ENCODE measurements at regions not wholly inside any gene's neighbourhood (a gene's known extent, or its start where the extent isn't known, plus 50 kb on each side); places are given as distances from the start of the nearest gene placed in this dataset.

DNA sequence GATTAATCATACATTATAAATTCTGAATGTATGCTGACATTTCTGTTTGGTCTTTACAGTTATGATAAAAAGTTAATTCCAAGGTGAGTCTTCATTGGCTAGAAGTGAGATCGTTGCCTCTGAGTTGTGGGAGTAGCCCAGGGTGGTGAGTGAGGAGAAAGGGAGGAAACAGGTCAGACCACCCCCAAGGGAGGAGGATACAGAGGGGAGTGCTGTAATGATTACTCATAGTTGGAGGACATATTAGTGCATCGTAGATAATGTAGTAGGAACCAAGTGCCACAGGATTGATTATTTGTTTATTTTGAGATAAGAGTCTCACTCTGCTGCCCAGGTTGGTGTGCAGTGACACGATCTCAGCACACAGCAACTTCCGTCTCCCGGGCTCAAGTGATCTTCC lies 672.2 kb downstream of the INHBA start:
- DNase-seq (ENCODE audit: low read depth, low spot score): no peak
- H3K4me1 ChIP-seq (ENCODE audit: control insufficient read depth, insufficient read depth, low read length): no peaks in the 10 kb centered on the region
- H3K27me3 ChIP-seq (ENCODE audit: control insufficient read depth, insufficient read depth, low read length): no peaks in the 10 kb centered on the region
- no CpG with 5 or more reads among the region's 5 CpGs for WGBS (ENCODE audit: insufficient coverage, insufficient read length)
- H3K4me3 ChIP-seq (ENCODE audit: low read length): no peak overlapping the region
- no peaks in the 10 kb centered on the region for H3K36me3 ChIP-seq (ENCODE audit: control insufficient read depth, insufficient read depth, low read length)
- no peak overlapping the region for H3K27ac ChIP-seq (ENCODE audit: low read length)
- no peaks in the 10 kb centered on the region for H3K9me3 ChIP-seq (ENCODE audit: control insufficient read depth, insufficient read depth, low read length)

GRCh38 chr7:41029072-41029499 lies 673.8 kb downstream of the INHBA start:
- H3K9me3 ChIP-seq (ENCODE audit: control insufficient read depth, insufficient read depth, low read length): no peaks in the 10 kb centered on the region
- no peaks in the 10 kb centered on the region for H3K27me3 ChIP-seq (ENCODE audit: control insufficient read depth, insufficient read depth, low read length)
- WGBS (ENCODE audit: insufficient coverage, insufficient read length): no CpG with 5 or more reads among the region's 5 CpGs
- H3K36me3 ChIP-seq (ENCODE audit: control insufficient read depth, insufficient read depth, low read length): no peaks in the 10 kb centered on the region
- no peak for DNase-seq (ENCODE audit: low read depth, low spot score)
- H3K4me1 ChIP-seq (ENCODE audit: control insufficient read depth, insufficient read depth, low read length): no peaks in the 10 kb centered on the region
- no peak overlapping the region for H3K4me3 ChIP-seq (ENCODE audit: low read length)
- H3K27ac ChIP-seq (ENCODE audit: low read length): no peak overlapping the region

DNA sequence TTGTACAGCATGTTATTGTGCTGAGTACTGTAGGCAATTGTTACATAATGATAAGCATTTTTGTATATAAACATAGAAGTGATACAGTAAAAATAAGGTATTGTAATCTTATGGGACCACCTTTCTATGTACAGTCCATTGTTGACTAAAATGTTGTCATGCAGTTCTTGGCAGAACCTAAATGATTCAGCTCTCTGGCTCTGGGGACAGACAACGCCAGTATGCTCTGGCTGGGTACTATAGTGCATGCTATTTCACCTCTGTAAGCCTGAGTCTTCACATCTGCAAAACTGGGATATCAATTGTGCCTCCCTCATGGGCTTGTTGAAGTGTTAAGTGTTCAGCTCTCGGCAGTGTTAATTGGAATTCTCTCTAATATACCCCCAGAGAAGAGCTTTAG lies 674.3 kb downstream of the INHBA start:
- Histone ChIP-seq H3K36me3 (ENCODE audit: control insufficient read depth, insufficient read depth, low read length) (no peaks in the 10 kb centered on the region), H3K27ac (ENCODE audit: low read length) (no peak overlapping the region), H3K4me1 (ENCODE audit: control insufficient read depth, insufficient read depth, low read length) (no peaks in the 10 kb centered on the region), H3K9me3 (ENCODE audit: control insufficient read depth, insufficient read depth, low read length) (no peaks in the 10 kb centered on the region), H3K27me3 (ENCODE audit: control insufficient read depth, insufficient read depth, low read length) (no peaks in the 10 kb centered on the region), H3K4me3 (ENCODE audit: low read length) (no peak overlapping the region)
- WGBS (ENCODE audit: insufficient coverage, insufficient read length): no CpG with 5 or more reads among the region's 2 CpGs
- no peak for DNase-seq (ENCODE audit: low read depth, low spot score)

GRCh38 chr7:41027428-41028115 lies 675.3 kb downstream of the INHBA start:
- WGBS (ENCODE audit: insufficient coverage, insufficient read length): no CpG with 5 or more reads among the region's 7 CpGs
- DNase-seq (ENCODE audit: low read depth, low spot score): no peak
- Histone ChIP-seq H3K27me3 (ENCODE audit: control insufficient read depth, insufficient read depth, low read length) (no peaks in the 10 kb centered on the region), H3K9me3 (ENCODE audit: control insufficient read depth, insufficient read depth, low read length) (no peaks in the 10 kb centered on the region), H3K27ac (ENCODE audit: low read length) (no peak overlapping the region), H3K36me3 (ENCODE audit: control insufficient read depth, insufficient read depth, low read length) (no peaks in the 10 kb centered on the region), H3K4me3 (ENCODE audit: low read length) (no peak overlapping the region), H3K4me1 (ENCODE audit: control insufficient read depth, insufficient read depth, low read length) (no peaks in the 10 kb centered on the region)

- Histone ChIP-seq H3K4me1 (ENCODE audit: control insufficient read depth, insufficient read depth, low read length) (no peaks in the 10 kb centered on the region), H3K36me3 (ENCODE audit: control insufficient read depth, insufficient read depth, low read length) (no peaks in the 10 kb centered on the region), H3K27me3 (ENCODE audit: control insufficient read depth, insufficient read depth, low read length) (no peaks in the 10 kb centered on the region), H3K9me3 (ENCODE audit: control insufficient read depth, insufficient read depth, low read length) (no peaks in the 10 kb centered on the region), H3K4me3 (ENCODE audit: low read length) (no peak overlapping the region), H3K27ac (ENCODE audit: low read length) (no peak overlapping the region)
- no CpG with 5 or more reads among the region's 4 CpGs for WGBS (ENCODE audit: insufficient coverage, insufficient read length)
- DNase-seq (ENCODE audit: low read depth, low spot score): no peak
Measured at GRCh38 chr7:41024126-41024525, 678.8 kb downstream of the INHBA start.

GRCh38 chr7:41020056-41020455 lies 682.8 kb downstream of the INHBA start:
- Histone ChIP-seq H3K27me3 (ENCODE audit: control insufficient read depth, insufficient read depth, low read length) (no peaks in the 10 kb centered on the region), H3K9me3 (ENCODE audit: control insufficient read depth, insufficient read depth, low read length) (no peaks in the 10 kb centered on the region), H3K36me3 (ENCODE audit: control insufficient read depth, insufficient read depth, low read length) (no peaks in the 10 kb centered on the region), H3K4me1 (ENCODE audit: control insufficient read depth, insufficient read depth, low read length) (no peaks in the 10 kb centered on the region), H3K4me3 (ENCODE audit: low read length) (no peak overlapping the region), H3K27ac (ENCODE audit: low read length) (no peak overlapping the region)
- WGBS (ENCODE audit: insufficient coverage, insufficient read length): no CpG with 5 or more reads among the region's 1 CpG
- DNase-seq (ENCODE audit: low read depth, low spot score): no peak

- DNase-seq (ENCODE audit: low read depth, low spot score): no peak
- Histone ChIP-seq H3K4me3 (ENCODE audit: low read length) (no peak overlapping the region), H3K36me3 (ENCODE audit: control insufficient read depth, insufficient read depth, low read length) (no peaks in the 10 kb centered on the region), H3K4me1 (ENCODE audit: control insufficient read depth, insufficient read depth, low read length) (no peaks in the 10 kb centered on the region), H3K27ac (ENCODE audit: low read length) (no peak overlapping the region), H3K27me3 (ENCODE audit: control insufficient read depth, insufficient read depth, low read length) (no peaks in the 10 kb centered on the region), H3K9me3 (ENCODE audit: control insufficient read depth, insufficient read depth, low read length) (no peaks in the 10 kb centered on the region)
- no CpG with 5 or more reads among the region's 5 CpGs for WGBS (ENCODE audit: insufficient coverage, insufficient read length)
Measured at GRCh38 chr7:41013117-41013516, 689.8 kb downstream of the INHBA start.

DNA sequence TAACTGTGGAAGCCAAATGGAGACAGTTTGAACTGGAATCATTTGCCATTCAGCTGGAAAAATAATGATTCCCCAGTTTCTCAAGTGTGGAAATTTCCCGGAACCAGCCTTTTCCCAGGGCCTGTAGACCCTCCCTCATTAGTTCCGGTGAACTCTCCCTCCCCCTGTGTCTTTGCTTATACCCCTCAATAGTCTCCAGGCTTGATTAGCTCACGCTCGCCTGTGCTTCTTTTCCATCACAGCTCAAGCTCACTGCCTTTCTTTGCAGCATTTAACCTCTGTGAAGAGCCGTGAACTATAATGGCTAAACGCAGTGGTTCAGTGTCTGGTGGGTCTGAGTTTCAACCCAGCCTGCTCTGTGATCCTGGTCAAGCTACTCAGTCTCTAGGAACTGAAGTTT lies 690.8 kb downstream of the INHBA start:
- no peaks in the 10 kb centered on the region for H3K9me3 ChIP-seq (ENCODE audit: control insufficient read depth, insufficient read depth, low read length)
- no peak overlapping the region for H3K4me3 ChIP-seq (ENCODE audit: low read length)
- no peak for DNase-seq (ENCODE audit: low read depth, low spot score)
- WGBS (ENCODE audit: insufficient coverage, insufficient read length): no CpG with 5 or more reads among the region's 6 CpGs
- no peaks in the 10 kb centered on the region for H3K36me3 ChIP-seq (ENCODE audit: control insufficient read depth, insufficient read depth, low read length)
- no peaks in the 10 kb centered on the region for H3K4me1 ChIP-seq (ENCODE audit: control insufficient read depth, insufficient read depth, low read length)
- no peak overlapping the region for H3K27ac ChIP-seq (ENCODE audit: low read length)
- H3K27me3 ChIP-seq (ENCODE audit: control insufficient read depth, insufficient read depth, low read length): no peaks in the 10 kb centered on the region

GRCh38 chr7:41010967-41011366 lies 691.9 kb downstream of the INHBA start:
- H3K4me1 ChIP-seq (ENCODE audit: control insufficient read depth, insufficient read depth, low read length): no peaks in the 10 kb centered on the region
- no peak for DNase-seq (ENCODE audit: low read depth, low spot score)
- WGBS (ENCODE audit: insufficient coverage, insufficient read length): no CpG with 5 or more reads among the region's 4 CpGs
- no peak overlapping the region for H3K4me3 ChIP-seq (ENCODE audit: low read length)
- no peaks in the 10 kb centered on the region for H3K36me3 ChIP-seq (ENCODE audit: control insufficient read depth, insufficient read depth, low read length)
- no peak overlapping the region for H3K27ac ChIP-seq (ENCODE audit: low read length)
- no peaks in the 10 kb centered on the region for H3K27me3 ChIP-seq (ENCODE audit: control insufficient read depth, insufficient read depth, low read length)
- no peaks in the 10 kb centered on the region for H3K9me3 ChIP-seq (ENCODE audit: control insufficient read depth, insufficient read depth, low read length)

DNA sequence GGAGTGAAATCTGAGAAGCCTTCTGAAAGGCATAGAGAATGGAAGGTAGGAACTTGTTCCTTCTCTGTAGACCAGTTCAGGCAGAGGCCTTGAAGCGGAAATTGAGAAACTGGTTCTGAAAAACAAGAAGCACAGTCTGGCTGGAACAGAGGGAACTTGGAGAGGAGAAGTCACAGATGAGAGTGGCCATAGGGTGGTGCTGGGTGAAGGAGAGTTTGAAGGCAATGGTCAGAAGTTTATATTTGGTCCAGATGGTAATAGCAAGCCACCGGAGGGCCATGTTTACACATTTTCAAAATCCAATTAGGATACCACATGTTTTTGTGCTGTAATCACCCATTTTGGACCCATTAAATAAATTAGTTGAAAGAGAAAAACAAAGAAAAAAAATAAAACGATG lies 692.5 kb downstream of the INHBA start:
- Histone ChIP-seq H3K9me3 (ENCODE audit: control insufficient read depth, insufficient read depth, low read length) (no peaks in the 10 kb centered on the region), H3K36me3 (ENCODE audit: control insufficient read depth, insufficient read depth, low read length) (no peaks in the 10 kb centered on the region), H3K27me3 (ENCODE audit: control insufficient read depth, insufficient read depth, low read length) (no peaks in the 10 kb centered on the region), H3K4me1 (ENCODE audit: control insufficient read depth, insufficient read depth, low read length) (no peaks in the 10 kb centered on the region), H3K4me3 (ENCODE audit: low read length) (no peak overlapping the region), H3K27ac (ENCODE audit: low read length) (no peak overlapping the region)
- DNase-seq (ENCODE audit: low read depth, low spot score): no peak
- WGBS (ENCODE audit: insufficient coverage, insufficient read length): 100% methylated on average over 1 of the region's 3 CpGs

DNA sequence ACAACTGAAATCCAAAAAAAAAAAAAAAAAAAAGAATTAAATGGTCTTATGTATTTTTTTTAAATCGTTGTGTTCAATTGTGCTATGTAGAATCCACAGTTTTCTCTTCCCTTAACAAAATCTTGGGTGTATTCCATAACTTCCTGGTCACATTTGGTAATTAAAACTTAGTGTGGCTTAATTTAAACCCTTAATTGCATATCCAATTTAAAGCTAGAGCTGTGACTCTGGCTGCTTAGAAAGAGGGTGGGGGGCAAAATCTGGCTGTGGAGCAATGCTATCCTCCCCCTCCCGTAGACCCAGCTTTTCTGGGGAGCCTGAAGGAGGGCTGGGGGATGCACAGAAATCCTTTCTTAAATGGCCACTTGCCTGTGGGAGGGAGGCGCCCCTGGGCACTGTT lies 695.1 kb downstream of the INHBA start:
- DNase-seq (ENCODE audit: low read depth, low spot score): no peak
- WGBS (ENCODE audit: insufficient coverage, insufficient read length): no CpG with 5 or more reads among the region's 3 CpGs
- H3K36me3 ChIP-seq (ENCODE audit: control insufficient read depth, insufficient read depth, low read length): no peaks in the 10 kb centered on the region
- H3K4me1 ChIP-seq (ENCODE audit: control insufficient read depth, insufficient read depth, low read length): no peaks in the 10 kb centered on the region
- H3K27ac ChIP-seq (ENCODE audit: low read length): no peak overlapping the region
- H3K4me3 ChIP-seq (ENCODE audit: low read length): no peak overlapping the region
- H3K27me3 ChIP-seq (ENCODE audit: control insufficient read depth, insufficient read depth, low read length): no peaks in the 10 kb centered on the region
- no peaks in the 10 kb centered on the region for H3K9me3 ChIP-seq (ENCODE audit: control insufficient read depth, insufficient read depth, low read length)

Measured in iPS DF 6.9 (cell line).